Mesodermal cell (in vitro differentiated cells): ENCODE measurements at regions not wholly inside any gene's neighbourhood (a gene's known extent, or its start where the extent isn't known, plus 50 kb on each side); places are given as distances from the start of the nearest gene placed in this dataset.

ENCODE experiments used
- H3K27ac ChIP-seq: 2 replicates; pipeline ENCODE4 v1.7.0; 2013; ENCODE audit warnings: mild to moderate bottlenecking, low read depth, low read length, moderate library complexity; ENCODE audit not compliant: severe bottlenecking
- H3K36me3 ChIP-seq: 2 replicates; pipeline ENCODE4 v1.7.1; 2013; ENCODE audit warnings: mild to moderate bottlenecking, low read length, moderate library complexity; ENCODE audit not compliant: control insufficient read depth, insufficient read depth
- H3K4me1 ChIP-seq: one replicate; pipeline ENCODE4 v1.7.1; 2013; ENCODE audit warnings: mild to moderate bottlenecking, low read length; ENCODE audit not compliant: insufficient read depth, control insufficient read depth, poor library complexity, severe bottlenecking
- H3K4me3 ChIP-seq: 2 replicates; pipeline ENCODE4 v1.7.0; 2013; ENCODE audit warnings: low read length, control low read depth, mild to moderate bottlenecking; ENCODE audit not compliant: insufficient read depth, poor library complexity, severe bottlenecking; ENCODE audit errors: extremely low read depth
- H3K9me3 ChIP-seq: 2 replicates; pipeline ENCODE4 v1.7.1; 2013; ENCODE audit warnings: mild to moderate bottlenecking, low read length, moderate library complexity; ENCODE audit not compliant: control insufficient read depth
- WGBS, 2 experiments: methylation state at CpG; one replicate each; pipeline ENCODE4 v1.1.5; 2013; ENCODE audit warnings: missing lambda C conversion rate in 2 of 2; ENCODE audit not compliant: insufficient coverage in 2 of 2; 5-methylcytosine and 5-hydroxymethylcytosine counted together

DNA sequence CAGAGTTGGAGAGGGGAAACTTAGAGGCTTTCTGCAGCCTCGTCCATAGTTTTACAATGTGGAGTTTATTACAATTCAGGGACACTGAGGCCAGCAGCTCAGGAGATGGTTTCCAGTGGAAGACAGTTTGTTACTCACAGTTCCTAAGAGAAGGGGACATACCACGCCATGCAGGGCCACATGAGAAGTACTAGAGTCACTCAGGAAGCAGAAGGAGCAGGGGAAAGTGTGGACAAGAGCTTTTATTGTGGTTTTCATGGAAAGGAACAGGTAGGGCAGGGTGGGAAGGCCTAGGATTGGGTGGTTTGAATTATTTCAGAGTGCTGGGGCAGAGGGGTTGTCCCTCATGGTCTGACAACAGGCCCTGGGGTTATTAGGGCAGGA lies 292.1 kb upstream of the IGFBP3 start:
- Histone ChIP-seq H3K36me3 (no peaks in the 10 kb centered on the region), H3K9me3 (no peaks in the 10 kb centered on the region), H3K4me1 (peaks cover 4% of the 10 kb centered on the region), H3K27ac (no peak overlapping the region), H3K4me3 (no peak overlapping the region)
- WGBS, 2 experiments: 87 to 100% methylated on average over 2 of the region's 2 CpGs

DNA sequence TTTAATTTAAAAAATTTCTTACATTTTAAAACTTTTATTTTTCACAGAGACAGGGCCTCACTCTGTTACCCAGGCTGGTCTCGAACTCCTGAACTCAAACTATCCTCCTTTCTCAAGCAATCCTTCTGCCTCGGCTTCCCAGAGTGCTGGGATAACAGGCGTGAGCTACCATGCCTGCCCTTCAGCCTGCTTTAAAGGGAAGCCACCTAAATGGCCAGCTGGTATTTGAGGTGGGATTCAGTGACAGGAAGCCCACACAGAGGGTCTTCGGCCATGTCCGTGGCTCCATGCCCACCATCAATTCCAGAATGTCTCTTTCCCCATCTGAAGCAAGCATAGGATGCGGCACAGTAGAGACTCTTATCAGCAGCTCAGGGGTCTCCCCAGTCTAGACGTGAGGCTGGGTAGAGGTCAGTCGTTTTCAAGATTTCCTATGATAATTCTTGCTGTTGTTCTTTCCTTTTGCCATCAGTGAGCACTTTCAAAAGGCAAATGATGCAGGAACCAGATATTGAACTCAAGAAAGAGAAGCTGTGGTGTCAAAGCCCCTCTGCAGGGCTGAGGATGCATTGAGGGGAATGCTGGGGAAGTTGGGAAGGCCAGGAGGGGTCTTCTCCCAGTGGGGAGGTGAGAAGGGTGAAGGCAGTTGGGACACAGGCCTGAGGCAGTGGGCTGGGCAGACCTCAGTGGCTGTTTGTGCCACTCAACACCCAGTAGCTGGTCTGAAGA lies 291.5 kb upstream of the IGFBP3 start:
- Histone ChIP-seq H3K4me1 (peaks cover 4% of the 10 kb centered on the region), H3K27ac (no peak overlapping the region), H3K9me3 (no peaks in the 10 kb centered on the region), H3K4me3 (no peak overlapping the region), H3K36me3 (no peaks in the 10 kb centered on the region)
- WGBS, 2 experiments: 70 to 90% methylated on average over 5 of the region's 8 CpGs

- 85 to 92% methylated on average over 2 to 3 of the region's 3 CpGs for WGBS, 2 experiments
- Histone ChIP-seq H3K36me3 (no peaks in the 10 kb centered on the region), H3K4me3 (no peak overlapping the region), H3K4me1 (peaks cover 4% of the 10 kb centered on the region), H3K27ac (no peak overlapping the region), H3K9me3 (no peaks in the 10 kb centered on the region)
Observed at GRCh38 chr7:46210467-46210866, 289.4 kb upstream of the IGFBP3 start.

DNA sequence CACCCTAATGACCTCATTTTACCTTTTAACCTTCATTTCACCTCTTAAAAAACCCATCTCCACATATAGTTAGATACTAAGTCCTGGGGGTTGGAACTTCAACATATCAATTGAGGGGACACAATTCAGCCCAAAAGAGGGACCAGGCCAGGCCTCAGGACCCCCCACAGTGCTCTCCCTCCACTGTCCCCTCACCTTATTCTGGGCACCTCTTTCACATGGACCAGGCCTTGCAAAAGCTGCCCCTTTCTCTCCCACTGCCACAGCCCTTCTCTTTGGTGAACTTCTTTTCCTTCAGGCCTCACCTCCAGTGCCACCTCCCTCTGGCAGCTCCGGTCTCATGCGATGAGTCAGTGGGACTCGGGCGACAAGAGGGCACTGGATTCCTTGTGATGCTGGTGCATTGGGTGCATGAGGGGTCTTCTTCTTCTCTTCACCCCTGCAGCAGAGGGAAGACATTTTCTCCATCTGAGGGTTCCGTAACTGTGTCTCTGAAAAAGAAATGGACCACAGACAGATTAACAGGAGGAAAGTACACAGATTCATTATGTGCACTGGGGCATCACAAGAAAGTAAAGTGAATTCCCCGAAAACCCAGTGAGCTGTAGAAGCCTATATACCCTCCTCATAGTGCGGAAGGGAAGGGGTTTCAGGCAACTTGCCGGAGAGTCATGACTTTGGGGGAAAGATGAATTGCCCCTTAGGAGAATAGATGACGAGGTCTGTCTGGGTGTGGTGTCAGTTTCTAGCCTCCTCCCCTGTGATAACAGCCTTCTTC lies 288.7 kb upstream of the IGFBP3 start:
- Histone ChIP-seq H3K4me3 (no peak overlapping the region), H3K4me1 (peaks cover 4% of the 10 kb centered on the region), H3K27ac (no peak overlapping the region), H3K9me3 (no peaks in the 10 kb centered on the region), H3K36me3 (no peaks in the 10 kb centered on the region)
- 93 to 97% methylated on average over 4 to 5 of the region's 9 CpGs for WGBS, 2 experiments

DNA sequence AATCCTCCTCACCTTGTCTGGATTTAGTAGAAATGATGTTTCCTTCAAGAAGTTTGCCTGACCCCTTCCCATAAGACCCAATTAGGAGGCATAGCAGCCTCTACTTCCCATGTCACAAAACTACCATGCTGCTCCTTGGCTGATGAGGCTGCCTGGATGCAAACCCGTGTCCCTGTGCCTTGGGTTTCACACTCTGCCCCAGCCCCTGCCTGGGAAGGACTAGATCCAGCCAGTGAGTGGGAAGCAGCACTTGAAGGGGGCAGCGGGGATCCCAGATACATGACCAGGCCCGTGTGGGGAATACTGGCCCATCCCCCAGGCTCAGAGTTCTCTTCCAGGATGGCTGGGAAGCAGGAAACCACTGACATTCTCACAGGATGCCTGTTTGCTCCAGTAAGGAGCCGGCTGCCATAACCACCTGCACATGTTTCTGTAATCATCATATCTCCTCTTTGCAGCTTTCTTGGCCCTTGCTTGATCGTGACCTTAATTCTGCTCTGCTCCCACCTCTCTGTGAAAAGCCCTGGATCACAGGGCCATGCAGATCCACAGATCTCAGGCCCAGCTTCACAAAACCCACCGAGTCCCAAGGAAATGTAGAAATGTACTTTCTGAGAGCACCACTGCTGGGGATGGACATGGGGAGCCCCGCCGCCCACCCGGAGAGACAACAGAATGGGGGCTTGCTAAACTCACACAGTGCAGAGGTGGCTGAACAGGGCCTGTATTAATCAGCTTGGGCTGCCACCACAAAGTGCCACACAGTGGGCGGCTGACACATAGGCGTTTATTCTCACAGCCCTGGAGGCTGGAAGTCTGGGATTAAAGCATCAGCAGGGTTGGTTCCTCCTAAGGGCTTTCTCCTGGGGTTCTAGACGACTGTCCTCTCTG lies 287.8 kb upstream of the IGFBP3 start:
- no peak overlapping the region for H3K27ac ChIP-seq
- H3K4me1 ChIP-seq: peaks cover 4% of the 10 kb centered on the region
- 82 to 85% methylated on average over 11 to 12 of the region's 12 CpGs for WGBS, 2 experiments
- H3K4me3 ChIP-seq: no peak overlapping the region
- no peaks in the 10 kb centered on the region for H3K9me3 ChIP-seq
- no peaks in the 10 kb centered on the region for H3K36me3 ChIP-seq

DNA sequence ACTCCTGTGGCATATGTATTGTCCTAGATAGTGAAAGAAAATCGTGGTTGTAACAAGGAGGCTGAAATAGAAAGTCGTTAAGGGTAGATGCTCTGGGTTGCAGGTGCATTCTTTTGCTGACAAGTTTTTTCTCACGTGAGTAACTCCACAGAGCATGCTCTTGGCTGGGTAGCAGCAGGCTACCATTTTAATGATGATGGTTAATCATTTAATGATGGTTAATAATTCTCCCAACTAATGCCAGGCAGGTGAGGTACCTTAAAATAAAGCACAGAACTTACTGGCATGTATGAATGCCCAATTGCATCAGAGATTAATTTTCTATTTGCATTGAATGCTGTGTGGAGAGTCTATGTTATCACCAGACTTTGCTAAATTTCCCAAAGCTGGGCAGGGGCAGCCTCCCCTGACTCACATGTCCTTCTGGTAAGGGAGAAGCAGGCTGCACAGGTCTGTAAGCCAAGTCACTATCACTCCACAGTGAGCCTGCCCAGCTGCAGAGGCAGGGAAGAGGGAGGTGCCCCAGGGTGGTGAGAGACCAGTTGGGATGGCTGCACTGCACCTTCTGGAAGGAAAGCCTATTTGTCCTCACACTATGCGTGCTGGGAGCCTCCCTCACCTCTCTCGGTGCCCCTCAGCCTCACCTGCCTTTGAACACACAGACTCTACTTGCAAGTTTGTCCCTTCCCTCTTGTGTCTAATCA lies 287.0 kb upstream of the IGFBP3 start:
- H3K36me3 ChIP-seq: no peaks in the 10 kb centered on the region

DNA sequence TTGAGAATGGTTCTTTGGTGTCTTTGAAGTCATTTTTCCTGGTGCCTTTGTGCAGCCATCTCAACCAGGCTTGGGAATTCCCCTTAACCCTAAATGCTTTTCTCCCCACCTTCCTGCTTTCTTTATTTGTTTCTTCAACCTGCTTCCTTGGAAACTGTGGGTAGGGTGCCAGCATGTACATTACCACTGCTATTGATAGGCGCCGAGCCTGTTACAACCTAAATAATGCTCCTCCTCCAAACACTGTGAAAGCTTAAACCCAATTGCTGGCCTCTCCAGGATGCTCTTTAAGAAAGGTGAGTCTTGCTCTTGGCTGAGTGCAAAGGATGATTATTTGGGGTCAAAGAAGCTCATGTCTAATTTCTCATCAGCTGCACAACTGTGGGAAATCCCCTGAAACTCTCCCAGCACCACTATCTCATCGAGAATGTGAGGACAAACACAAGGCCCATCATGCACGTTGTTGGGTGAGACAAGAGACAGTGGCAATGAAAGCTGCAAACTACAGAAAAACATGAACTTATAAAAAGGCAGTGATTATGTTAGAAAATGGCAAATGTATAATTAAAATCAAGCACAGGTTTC lies 285.5 kb upstream of the IGFBP3 start:
- WGBS, 2 experiments: 79 to 93% methylated on average over 2 of the region's 4 CpGs
- Histone ChIP-seq H3K36me3 (no peaks in the 10 kb centered on the region), H3K4me1 (peaks cover 4% of the 10 kb centered on the region), H3K9me3 (no peaks in the 10 kb centered on the region), H3K4me3 (no peak overlapping the region), H3K27ac (no peak overlapping the region)

More for the DNA sequence above, 287.0 kb upstream of the IGFBP3 start:
- 83 to 93% methylated on average over 5 of the region's 5 CpGs for WGBS, 2 experiments
- Histone ChIP-seq H3K9me3 (no peaks in the 10 kb centered on the region), H3K4me3 (no peak overlapping the region), H3K4me1 (peaks cover 4% of the 10 kb centered on the region), H3K27ac (no peak overlapping the region)

DNA sequence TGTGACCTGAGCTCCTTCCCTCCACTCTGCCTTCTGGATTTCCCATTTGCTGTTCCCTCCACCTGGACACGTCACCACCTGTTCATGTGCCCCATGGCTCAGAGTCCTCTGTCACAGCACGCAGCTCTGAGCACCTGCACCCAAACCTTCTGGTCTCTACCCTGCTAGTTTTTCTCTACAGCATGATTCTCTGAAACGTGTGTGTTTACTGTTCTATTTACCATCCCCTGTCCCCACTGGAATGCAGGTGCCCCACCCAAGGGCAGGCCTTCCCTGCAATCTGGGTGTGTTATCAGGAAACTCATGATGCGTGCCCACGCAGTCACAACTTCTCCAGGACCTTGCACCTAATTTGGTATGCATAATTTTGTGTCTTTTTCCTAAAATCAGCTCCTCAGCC lies 284.4 kb upstream of the IGFBP3 start:
- Histone ChIP-seq H3K27ac (no peak overlapping the region), H3K9me3 (no peaks in the 10 kb centered on the region), H3K4me3 (no peak overlapping the region), H3K4me1 (peaks cover 4% of the 10 kb centered on the region), H3K36me3 (no peaks in the 10 kb centered on the region)
- WGBS, 2 experiments: 86 to 94% methylated on average over 4 to 5 of the region's 5 CpGs

DNA sequence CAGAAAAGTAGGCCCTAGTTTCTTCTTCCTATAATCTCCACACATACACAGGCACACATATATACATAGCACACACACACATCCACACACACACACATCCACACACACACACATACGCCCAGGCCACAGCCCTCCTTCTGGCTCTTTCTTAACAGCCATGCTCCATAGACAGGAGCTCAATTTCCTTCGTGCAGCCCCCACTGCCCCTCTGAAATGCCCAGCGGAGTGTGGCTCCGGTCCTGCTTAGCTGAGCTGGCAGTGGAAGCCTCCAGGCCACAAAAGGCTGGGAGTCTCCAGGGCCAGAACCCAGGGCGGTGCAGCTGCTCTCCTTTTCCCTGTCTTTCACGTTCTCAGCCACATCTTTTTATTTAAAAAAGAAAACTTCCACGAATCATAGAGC lies 282.9 kb upstream of the IGFBP3 start:
- H3K4me1 ChIP-seq: peaks cover 4% of the 10 kb centered on the region
- no peaks in the 10 kb centered on the region for H3K9me3 ChIP-seq
- WGBS, 2 experiments: 88% methylated on average over 6 to 7 of the region's 7 CpGs
- H3K27ac ChIP-seq: no peak overlapping the region
- no peak overlapping the region for H3K4me3 ChIP-seq
- H3K36me3 ChIP-seq: no peaks in the 10 kb centered on the region

DNA sequence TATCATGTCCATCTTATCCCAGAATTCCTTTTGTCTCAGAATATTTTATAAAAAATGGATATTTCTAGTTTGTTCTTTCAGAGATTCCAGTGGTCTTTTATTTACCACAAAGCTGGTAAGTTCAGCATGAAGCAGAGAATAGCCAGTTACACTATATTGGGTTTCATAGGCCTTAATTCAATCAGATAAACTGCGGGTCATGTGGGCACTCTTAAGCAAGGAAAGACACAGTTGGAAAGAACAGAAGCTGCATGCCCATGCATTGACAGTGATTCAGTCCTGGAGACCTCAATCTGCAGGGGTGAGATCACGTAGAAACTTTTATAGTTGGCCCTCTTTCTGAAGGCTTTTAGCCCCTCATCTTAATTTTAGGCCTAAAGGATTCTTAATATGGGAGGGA lies 281.3 kb upstream of the IGFBP3 start:
- Histone ChIP-seq H3K9me3 (no peaks in the 10 kb centered on the region), H3K4me1 (no peaks in the 10 kb centered on the region), H3K36me3 (no peaks in the 10 kb centered on the region), H3K27ac (no peak overlapping the region), H3K4me3 (no peak overlapping the region)
- 73 to 76% methylated on average over 1 to 2 of the region's 2 CpGs for WGBS, 2 experiments
